ENCODE measurements at regions not wholly inside any gene's neighbourhood (a gene's known extent, or its start where the extent isn't known, plus 50 kb on each side); places are given as distances from the start of the nearest gene placed in this dataset.
"Not testable (repeated sequence)": the region's sequence is repeated elsewhere in the genome, so short reads cannot be mapped to it uniquely, and the experiment has no call there.

- no peak for DNase-seq
Observed at GRCh38 chr13:54415753-54416366, 1387.2 kb downstream of the OLFM4 start.

- not testable (repeated sequence) for DNase-seq
Observed at GRCh38 chr13:54422946-54423345, 1394.3 kb downstream of the OLFM4 start.

- no peak for DNase-seq
Observed at GRCh38 chr13:54424344-54424743, 1395.7 kb downstream of the OLFM4 start.

GRCh38 chr13:54433493-54434206 is 1405.0 kb downstream of the OLFM4 start:
- DNase-seq: no peak

GRCh38 chr13:54440853-54441400 is 1412.3 kb downstream of the OLFM4 start:
- DNase-seq: not testable (repeated sequence)

- no peak for DNase-seq
Observed at GRCh38 chr13:54445453-54445852, 1416.8 kb downstream of the OLFM4 start.

GRCh38 chr13:54445865-54446264 is 1417.3 kb downstream of the OLFM4 start:
- DNase-seq: no peak

GRCh38 chr13:54449922-54450321 is 1421.3 kb downstream of the OLFM4 start:
- no peak for DNase-seq

GRCh38 chr13:54484166-54484565 is 1455.6 kb downstream of the OLFM4 start:
- DNase-seq: no peak

- no peak for DNase-seq
Observed at GRCh38 chr13:54486421-54487166, 1458.0 kb downstream of the OLFM4 start.

- no peak for DNase-seq
Observed at GRCh38 chr13:54489359-54489758, 1460.7 kb downstream of the OLFM4 start.

- DNase-seq: no peak
Observed at GRCh38 chr13:54492995-54493394, 1464.4 kb downstream of the OLFM4 start.

- DNase-seq: no peak
Observed at GRCh38 chr13:54511366-54511765, 1482.8 kb downstream of the OLFM4 start.

GRCh38 chr13:54513254-54513653 is 1484.6 kb downstream of the OLFM4 start:
- no peak for DNase-seq

GRCh38 chr13:54536112-54536511 is 1507.5 kb downstream of the OLFM4 start:
- no peak for DNase-seq

GRCh38 chr13:54563286-54563685 is 1534.7 kb downstream of the OLFM4 start:
- no peak for DNase-seq

- DNase-seq: not testable (repeated sequence)
Observed at GRCh38 chr13:54572037-54572436, 1543.4 kb downstream of the OLFM4 start.

- DNase-seq: no peak
Observed at GRCh38 chr13:54573186-54573585, 1544.6 kb downstream of the OLFM4 start.

GRCh38 chr13:54574791-54575190 is 1546.2 kb downstream of the OLFM4 start:
- no peak for DNase-seq

GRCh38 chr13:54591540-54591939 is 1562.9 kb downstream of the OLFM4 start:
- no peak for DNase-seq

- no peak for DNase-seq
Observed at GRCh38 chr13:54592201-54592600, 1563.6 kb downstream of the OLFM4 start.

- no peak for DNase-seq
Observed at GRCh38 chr13:54593504-54593903, 1564.9 kb downstream of the OLFM4 start.

- no peak for DNase-seq
Observed at GRCh38 chr13:54597540-54598088, 1569.0 kb downstream of the OLFM4 start.
